ENCODE measurements at regions not wholly inside any gene's neighbourhood (a gene's known extent, or its start where the extent isn't known, plus 50 kb on each side); places are given as distances from the start of the nearest gene placed in this dataset.

- TF ChIP-seq MBD1 (CRISPR knock-in tag; IDR thresholded peaks at IDR 0.05) (no peak), E2F1 (CRISPR knock-in tag; IDR thresholded peaks at IDR 0.05) (no peak), ZNF740 (CRISPR knock-in tag; IDR thresholded peaks at IDR 0.05) (no peak), ZNF740 (tag; IDR thresholded peaks at IDR 0.05) (no peak), ATF6 (CRISPR knock-in tag; IDR thresholded peaks at IDR 0.05) (no peak)
These were observed 1023.4 kb upstream of the LRRTM1 start (continued) for GRCh38 chr2:81327911-81328310.
